G401 (cell line): ENCODE measurements at regions not wholly inside any gene's neighbourhood (a gene's known extent, or its start where the extent isn't known, plus 50 kb on each side); places are given as distances from the start of the nearest gene placed in this dataset.

Experiments used
- DNase-seq: peaks from one replicate; pipeline ENCODE4 v3.0.0-alpha.2; 2015; ENCODE audit warnings: low spot score
- in situ Hi-C: cut with HindIII; loops from 2 replicates; pipeline ENCODE4 v1.10.0; 2016; ENCODE audit warnings: low sequenced_read_pairs, mixed read lengths

DNA sequence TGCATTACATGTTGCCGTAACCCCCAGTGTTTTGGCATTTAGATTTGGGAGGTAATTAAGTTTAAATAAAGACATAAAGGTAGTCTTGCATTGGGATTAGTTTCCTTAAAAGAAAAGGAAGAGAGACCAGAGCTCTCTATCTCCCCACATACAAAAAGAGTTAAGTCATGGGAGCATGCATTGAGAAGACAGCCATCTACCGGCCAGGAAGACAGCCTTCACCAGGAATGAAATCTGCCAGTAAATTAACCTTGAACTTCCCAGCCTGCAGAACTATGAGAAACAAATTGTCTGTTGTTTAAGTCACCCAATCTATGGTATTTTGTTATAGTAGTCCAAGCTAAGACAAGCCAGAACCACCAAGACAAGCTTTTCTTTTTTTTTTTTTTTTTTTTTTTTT, 567.0 kb upstream of the CDH18 start:
- no peak for DNase-seq
- in situ Hi-C loops = no loop called here

DNA sequence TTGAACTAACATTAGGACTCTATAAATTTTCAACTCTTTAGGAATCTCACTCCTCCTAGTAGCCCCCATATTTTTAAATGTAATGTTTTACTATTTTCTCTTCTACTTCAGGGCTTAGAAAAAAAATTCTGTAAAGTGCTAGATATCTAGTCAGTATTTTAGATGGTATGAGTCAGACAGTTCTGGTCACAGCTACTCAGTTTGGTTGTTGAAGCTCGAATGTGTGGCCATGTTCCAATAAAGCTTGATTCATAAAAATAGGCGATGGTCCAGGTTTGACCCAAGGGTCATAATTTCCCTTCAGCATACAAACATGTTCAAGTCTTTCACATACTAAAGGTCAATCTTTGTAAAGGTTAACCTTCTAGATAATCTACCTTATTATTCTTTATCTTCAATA, 566.0 kb upstream of the CDH18 start:
- DNase-seq = no peak

DNA sequence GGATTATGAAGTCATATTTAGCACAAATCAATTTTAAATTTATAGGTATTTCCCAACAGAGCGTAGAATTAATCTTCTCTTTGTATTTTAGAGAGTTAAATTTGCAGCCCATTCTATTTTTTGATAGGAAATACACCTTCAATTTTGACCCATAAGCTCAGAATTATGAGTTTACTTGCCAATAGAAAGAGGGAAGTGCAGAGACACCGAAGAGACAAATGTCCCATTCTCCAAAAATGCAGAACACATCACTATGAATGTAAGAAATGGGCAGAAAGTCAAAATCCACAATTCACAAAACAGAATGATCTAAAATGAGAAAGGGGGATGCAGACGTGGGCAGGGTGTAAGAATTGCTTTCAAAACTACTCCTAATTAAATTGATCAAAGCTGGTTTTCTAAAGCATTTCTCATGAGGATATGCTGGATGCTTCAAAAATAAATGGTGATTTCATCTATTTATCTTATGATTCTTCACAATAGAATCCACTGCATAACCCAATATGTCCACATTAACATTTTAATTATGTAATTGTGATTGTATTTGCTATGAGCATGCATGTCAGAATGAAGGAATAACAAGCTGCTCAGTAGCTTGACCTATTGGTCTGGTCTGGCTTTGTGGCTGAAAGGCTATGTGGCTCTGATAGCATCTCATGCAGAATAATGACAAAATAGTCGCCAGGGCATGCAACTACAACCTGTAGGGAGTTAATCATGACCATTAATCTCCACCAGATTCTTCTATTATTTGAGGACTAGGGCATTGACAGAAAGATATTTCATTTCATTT, 550.1 kb upstream of the CDH18 start:
- in situ Hi-C loops = no loop called here
- DNase-seq = peak; percentile 65

More for the DNA sequence above, 566.0 kb upstream of the CDH18 start:
- in situ Hi-C loops = no loop called here

DNA sequence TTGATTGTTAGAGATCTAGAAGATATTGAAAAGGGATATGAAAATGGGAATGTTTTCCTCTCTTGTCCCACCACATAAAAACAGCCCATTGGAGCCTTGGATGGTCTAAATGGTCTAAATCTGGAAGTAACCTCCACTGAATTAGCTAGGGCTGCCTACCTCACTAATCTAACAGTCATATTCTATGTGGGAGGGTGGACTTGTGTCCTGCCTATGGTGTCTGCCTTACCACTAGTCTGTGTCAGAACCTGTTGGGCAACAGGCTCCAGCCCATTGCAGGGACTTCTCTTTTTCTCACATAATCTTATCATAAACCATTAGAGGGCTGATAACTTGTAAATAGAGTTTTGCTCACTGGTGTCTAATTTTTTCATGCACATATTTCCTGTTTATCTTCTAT, 548.8 kb upstream of the CDH18 start:
- in situ Hi-C loops = no loop called here
- DNase-seq = no peak

DNA sequence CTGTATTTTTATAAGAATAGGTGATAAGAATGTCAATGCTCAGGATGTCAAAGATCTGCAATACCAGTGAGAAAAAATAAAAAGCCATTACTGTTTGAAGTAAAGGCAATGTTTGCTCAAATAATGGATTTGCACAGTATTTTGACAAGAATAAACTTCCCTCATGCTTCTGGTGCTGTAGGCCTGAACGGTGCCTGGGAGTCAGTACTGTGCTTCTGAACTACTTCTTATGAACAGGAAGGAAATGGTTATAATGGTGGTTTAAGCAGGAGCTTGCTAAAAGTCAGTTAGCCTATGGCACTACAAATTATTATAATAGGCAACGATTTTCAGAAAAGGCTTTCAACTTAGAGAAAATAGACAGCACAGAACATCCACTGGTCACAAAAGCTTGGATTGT, 548.3 kb upstream of the CDH18 start:
- no peak for DNase-seq

DNA sequence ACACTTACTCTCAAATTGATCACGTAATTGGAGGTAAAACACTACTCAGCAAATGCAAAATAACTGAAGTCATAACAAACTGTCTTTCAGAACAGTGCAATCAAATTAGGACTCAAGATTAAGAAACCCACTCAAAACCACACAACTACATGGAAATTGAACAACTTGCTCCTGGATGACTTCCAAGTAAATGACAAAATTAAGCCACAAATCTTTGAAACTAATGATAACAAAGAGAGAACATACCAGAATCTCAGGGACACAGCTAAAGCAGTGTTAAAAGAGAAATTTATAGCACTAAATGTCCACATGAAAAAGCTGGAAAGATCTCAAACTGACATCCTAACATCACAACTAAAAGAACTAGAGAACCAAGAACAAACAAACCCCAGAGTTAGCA, 540.5 kb upstream of the CDH18 start:
- in situ Hi-C loops = no loop called here
- DNase-seq = no peak

More for the DNA sequence above, 548.3 kb upstream of the CDH18 start:
- in situ Hi-C loops = no loop called here

DNA sequence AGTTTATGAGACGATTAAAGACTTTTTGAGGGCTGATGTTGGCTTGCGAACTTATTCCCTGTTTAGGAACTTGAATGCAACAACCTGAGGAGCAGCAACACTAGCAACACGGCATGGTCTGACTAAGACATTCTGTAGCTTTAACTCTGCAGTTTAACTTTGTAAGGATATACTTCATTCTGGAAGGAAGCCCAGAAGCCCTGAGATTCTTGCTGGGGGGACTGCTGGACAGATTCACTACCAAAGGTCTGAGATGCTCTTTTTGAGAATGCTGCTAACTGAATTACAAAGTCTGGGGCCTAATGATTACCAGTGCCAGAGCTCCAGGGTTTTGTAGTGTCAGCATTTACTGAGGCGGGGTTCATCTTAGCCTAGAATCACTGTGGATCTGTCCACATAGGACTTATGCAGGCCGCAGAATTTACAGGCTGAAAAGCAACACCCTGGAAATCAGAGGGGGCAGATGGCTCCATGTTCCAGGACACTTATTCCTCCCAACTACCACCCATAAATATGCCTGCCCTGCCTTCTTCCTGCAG, 537.1 kb upstream of the CDH18 start:
- in situ Hi-C loops = no loop called here
- DNase-seq = no peak

DNA sequence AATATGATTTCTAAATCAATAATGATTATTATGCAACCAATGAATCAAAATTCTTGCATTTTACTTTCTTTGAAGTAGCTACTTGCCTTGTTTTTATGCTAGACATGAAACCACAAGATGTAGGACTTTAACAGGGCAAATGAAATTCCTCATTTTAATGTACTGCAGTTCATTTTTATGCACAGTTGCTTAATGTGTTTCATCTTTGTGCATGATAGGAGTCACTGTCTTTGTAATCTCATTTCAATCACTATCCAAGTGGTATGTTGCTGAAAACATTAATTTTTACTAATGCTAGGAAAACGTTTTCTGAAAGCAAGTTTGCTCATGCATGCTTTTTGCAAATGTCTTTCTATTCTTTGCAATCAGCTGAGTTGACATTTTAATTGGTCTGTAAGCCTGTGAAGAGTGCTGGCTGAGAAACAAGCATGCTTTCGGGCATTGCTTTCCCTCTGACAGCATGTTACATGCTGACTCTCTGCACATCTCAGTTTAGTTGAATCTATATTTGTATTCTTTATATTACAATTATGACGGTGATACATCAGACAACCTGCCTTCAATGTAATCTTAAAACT, 535.0 kb upstream of the CDH18 start:
- DNase-seq = peak; percentile 76
- in situ Hi-C loops = no loop called here

DNA sequence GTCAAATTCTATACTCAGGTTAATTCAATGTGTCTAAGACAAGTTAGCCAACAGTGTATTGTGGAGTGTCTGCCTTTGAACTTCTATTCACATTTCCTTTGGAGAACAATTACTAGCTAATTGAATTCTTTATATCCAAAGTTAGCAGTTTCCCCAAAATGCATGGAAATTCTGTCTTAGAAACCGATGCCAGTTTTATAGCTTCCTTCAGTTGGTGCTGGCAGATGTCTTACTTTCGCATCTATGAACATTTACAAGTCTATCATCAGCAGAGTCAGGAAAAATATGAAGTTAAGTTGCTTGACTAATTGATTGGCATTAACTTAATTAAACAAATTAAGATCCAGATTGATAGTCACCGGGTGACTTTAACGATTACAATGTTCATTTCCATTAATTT, 527.6 kb upstream of the CDH18 start:
- no peak for DNase-seq
- in situ Hi-C loops = no loop called here

DNA sequence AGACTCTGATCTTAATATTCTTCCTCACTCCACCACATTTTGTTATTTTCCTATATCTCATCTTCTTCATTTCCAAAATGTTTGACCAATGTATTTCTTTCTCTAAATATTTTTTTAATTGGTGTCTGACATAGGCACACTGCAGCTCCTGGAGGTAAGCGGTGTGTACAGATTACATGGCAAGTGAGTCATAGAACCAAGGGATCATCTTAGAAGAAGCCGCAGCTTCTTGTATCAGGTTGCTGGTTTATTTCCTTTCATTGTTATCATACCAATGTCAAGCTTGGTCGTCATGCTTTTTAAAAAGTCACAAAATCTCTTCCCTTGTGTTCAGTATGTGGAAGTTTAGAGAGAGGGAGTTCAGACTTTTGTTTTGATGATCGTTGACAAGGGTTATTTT, 526.1 kb upstream of the CDH18 start:
- in situ Hi-C loops = no loop called here
- DNase-seq = no peak

DNA sequence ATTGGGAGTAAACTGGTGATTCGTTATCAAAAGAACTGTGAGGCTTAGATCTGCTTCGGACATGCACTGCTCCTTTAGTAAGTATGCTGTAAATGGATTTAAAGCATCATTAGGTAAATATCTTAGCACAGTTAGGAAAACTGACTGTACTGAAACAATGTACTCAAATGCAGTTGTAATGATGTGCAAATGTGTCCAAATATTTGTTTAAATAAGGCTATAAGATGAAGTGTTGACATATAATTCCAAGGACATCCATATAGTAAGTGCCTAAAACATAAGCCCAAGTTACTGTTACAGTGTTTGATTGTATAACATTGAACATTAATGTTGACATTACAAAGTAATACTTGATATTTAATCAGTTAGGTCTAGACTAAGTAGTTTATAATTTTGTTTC, 512.5 kb upstream of the CDH18 start:
- in situ Hi-C loops = no loop called here
- no peak for DNase-seq

DNA sequence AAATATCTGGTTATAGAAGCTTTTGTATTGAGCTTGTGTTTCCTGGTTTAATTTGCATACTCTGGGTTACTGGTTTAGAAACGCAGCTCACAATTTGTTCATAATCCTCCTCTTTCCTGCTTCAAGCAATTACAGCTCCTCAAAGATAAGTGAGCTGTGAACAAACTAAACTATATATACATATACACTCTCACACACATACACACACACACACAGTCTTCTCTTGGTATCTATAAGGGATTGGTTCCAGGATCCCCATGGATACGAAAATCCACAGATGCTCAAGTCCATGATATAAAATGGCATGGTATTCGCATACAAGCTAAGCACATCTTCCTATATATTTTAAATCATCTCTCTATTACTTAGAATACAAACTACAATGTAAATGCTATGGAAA, 510.9 kb upstream of the CDH18 start:
- in situ Hi-C loops = no loop called here

DNA sequence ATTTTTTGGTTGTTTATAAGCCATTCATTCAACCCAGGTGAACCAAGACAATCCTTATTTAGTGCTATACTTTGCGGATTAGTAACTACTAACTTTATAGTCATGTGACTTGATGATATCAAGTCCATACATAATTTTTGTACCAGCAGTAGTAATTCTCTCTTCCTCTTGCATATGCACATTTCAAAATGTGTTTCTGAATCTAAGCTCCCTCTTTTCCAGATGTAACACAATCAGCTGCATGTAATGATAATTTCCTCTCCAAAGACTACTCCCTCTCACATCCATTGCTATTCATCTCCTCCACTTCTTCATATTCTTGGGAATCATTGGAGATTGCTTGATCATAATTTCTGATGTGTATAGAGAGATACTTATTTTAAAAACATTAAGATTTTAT, 510.1 kb upstream of the CDH18 start:
- in situ Hi-C loops = no loop called here

More for the DNA sequence above, 510.9 kb upstream of the CDH18 start:
- DNase-seq = no peak

DNA sequence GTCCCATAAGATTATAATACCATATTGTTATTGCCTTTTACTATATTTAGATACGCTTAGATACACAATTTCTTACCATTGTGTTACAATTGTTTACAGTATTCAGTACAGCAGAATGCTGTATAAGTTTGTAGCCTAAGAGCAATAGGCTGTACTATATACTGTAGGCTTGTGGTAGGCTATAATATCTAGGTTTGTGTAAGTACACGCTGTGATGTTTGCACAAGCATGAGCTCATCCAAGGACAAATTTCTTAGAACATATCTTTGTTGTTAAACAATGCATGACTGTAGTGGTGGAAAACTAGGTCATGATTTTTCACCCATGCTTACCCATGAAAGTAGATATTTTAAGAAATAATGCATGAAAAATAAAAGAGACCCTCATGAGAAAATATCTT, 509.4 kb upstream of the CDH18 start:
- in situ Hi-C loops = no loop called here
- DNase-seq = no peak

More for the DNA sequence above, 510.1 kb upstream of the CDH18 start:
- DNase-seq = no peak

DNA sequence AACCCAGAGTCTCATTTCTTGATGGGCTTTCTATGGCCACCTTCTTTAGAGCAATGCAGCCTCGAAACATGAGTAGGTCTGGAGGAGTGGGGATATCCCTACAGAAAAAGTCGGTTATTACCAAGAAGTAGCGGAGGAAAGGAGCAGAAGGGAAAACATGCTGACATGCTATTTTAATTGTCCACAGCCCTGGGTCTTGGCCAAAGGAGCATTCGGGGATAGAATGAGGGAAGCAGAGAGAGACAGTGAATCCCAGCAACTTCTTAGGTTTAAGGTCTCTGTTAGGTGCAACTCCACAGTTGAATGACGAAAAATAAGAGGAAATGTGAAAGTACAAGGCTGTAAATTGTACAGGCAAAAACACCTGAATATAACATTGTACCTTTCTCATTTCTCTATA, 506.7 kb upstream of the CDH18 start:
- in situ Hi-C loops = no loop called here
- DNase-seq = peak; percentile 84

DNA sequence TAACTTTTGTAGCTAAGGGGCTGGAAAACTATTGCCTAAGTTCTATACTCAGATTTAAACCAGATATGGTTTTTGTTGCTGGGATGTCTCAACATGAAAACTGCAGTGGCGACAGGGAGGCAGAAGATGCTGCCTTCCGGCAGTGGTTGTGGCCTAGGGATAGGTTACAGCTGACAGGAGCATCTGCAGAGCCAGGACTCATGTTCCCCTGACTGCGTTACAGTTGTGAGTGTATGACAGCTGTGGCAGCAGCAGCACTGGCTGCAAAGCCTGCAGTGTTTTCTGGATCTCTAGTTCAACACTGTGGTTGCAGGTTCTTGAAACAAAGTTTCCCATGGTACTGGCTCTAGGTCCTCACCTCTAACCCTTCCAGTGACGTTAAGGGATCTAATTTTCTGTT, 498.8 kb upstream of the CDH18 start:
- in situ Hi-C loops = no loop called here
- no peak for DNase-seq

DNA sequence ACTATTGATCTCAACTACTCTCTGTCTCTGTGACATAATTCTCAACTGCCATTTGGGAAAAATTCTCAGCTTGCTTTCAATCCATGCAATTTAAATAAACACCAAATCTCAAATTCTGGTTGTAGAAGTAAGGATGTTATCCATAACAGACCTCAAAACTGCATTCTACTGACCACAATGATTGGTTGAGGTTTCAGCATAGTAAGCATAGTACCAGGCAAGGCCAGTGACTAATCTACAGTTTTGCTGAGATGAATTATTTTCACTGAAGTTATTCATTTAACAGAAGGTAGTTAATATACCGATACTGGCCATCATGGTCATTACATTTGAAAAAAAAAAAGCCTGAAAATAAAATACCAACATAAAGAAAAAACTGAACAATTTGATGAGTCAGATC, 488.0 kb upstream of the CDH18 start:
- no peak for DNase-seq
- in situ Hi-C loops = no loop called here

DNA sequence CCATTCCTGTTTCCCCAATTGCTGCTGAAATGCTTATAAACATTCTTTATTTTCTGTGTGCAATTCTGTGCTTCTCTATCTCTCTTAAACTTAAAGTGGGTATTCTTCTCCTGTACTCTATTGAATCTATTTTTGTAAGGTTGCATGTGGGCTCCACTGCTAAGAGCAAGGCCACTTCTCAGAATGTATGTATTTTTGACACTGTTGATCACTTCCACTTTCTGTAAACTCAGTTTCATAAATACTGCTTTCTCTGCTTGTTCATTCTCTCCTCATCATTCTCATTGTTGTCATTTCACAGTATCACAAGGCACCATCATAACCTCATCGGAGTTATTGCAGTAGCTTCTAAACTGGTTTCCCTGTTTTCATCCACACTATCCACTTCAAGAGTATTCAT, 483.0 kb upstream of the CDH18 start:
- DNase-seq = no peak
- in situ Hi-C loops = no loop called here

DNA sequence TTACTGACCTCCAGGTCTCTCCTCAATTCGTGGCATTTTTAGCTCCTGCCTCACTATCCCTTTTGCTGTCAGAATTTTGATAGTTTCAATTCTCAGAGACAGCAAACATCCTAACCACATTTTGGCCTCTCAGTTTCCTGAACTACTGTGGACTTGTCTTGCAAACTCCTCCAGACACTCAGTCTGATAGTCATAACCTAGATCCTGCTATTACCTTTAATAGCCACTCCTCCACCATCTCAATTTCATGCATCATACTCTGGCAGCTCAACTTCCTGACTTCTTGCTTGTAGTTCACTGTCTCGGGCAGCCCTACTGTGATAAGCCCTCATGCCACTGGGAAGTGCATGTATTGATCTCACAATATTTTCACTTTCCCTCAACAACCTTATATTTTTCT, 481.8 kb upstream of the CDH18 start:
- no peak for DNase-seq
- in situ Hi-C loops = no loop called here

DNA sequence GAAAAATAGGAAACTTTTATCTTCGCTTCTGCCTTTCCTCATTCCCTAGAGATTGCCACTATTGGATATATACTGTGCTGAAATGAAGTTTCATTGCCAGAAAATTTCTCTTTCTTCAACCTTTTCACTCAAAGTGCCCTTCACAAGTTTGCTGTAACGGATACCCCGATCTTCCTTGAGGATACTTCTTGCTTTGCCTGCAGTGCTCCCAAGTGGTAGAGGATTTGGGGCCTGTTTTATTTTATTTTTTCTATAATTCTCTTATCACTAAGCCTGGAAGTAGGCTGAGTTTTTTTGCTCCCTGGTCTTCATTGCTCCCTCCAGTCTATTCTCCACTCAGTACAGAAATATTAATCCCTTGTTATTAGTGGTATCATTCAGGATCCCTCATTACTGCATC, 481.4 kb upstream of the CDH18 start:
- in situ Hi-C loops = no loop called here
- DNase-seq = no peak

DNA sequence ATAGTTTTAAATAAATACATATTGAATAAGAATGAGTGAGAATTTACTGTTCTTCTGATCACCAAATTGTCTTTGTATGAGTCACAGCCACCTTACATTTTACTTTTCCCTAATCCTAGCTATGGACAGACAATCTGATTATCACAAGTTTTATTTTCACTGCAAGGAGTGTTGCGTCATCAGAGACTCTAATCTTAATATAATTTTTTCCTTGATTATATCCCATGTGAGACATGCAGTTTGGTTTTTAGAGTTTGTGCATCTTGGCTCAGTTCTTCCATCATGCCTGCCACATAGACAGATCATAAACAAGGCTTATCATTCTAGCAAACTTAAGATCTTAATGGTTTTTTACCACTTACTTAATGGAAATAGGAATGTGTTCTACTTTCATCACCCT, 478.5 kb upstream of the CDH18 start:
- in situ Hi-C loops = no loop called here

More for the DNA sequence above, 478.5 kb upstream of the CDH18 start:
- no peak for DNase-seq
